GM19328 (cell line): ENCODE measurements at regions not wholly inside any gene's neighbourhood (a gene's known extent, or its start where the extent isn't known, plus 50 kb on each side); places are given as distances from the start of the nearest gene placed in this dataset.

ENCODE experiments used
- ATAC-seq: cut with Tn5 transposase; IDR thresholded peaks from one replicate; pipeline ENCODE4 v1.9.1; 2021; ENCODE audit warnings: mild to moderate bottlenecking, moderate library complexity; ENCODE audit not compliant: unreplicated experiment

DNA sequence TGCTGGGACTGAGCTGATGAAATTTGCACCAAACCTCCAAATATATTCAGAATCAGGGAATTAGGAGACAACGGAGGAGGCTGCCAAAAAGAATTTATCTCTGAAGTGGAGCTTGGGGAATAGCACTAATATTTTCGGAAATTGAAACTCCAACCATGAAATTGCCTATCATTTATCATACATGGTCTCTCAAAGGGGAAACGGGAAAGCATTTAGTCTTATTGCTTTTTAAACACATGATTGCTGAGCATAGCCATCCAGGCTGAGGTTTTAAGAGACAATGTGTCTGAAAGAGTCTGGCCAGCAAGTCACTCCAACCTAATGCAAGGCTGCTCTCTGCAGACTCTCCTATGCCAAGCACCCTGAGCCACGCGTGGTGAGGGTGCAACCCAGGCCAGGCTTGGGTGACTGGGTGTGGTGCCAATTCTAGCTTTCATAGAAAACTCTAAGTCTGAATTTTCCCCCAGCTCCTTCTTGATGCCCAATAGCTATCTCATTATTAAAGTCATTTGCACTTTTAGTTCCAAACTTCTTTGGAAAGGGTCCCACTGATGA lies 200.2 kb downstream of the RPLP1 start:
- ATAC-seq: no peak

DNA sequence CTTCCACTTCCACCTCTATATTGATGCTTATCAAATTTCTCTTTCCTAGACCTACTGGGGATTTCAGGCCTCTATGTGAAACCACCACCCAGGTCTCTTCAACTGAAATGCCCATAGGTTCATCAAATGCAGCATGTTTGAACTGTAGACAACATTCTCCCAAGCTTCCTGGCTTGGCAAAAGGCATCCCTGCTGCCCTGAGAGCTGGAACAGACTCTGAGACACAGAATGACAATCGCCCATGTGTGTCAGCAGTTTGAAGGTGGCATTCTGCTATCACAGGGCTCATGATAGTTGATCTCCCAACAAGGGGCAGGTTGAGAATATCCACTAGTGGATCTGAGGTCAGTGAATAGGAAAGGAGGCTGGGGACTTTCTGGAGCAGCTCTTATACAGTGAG lies 200.7 kb downstream of the RPLP1 start:
- ATAC-seq: no peak

DNA sequence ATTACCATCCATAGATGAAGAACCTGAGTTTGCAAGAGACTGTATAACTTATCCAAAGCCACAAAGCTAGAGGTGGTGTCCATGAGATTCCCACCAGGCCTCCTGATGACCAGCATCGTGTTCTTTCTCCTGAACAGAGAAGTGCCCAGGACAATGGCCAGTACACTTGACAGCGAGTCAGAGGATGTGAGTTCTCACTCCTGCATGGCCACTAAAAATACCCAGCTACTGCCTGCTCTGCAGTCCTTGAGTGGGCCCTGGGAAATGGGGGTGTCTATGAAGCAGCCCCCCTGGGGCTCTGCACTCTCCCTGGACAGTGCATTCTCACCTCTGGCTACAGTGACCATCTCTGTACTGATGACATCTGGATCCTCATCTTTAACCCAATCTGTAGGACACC lies 201.2 kb downstream of the RPLP1 start:
- ATAC-seq: no peak

DNA sequence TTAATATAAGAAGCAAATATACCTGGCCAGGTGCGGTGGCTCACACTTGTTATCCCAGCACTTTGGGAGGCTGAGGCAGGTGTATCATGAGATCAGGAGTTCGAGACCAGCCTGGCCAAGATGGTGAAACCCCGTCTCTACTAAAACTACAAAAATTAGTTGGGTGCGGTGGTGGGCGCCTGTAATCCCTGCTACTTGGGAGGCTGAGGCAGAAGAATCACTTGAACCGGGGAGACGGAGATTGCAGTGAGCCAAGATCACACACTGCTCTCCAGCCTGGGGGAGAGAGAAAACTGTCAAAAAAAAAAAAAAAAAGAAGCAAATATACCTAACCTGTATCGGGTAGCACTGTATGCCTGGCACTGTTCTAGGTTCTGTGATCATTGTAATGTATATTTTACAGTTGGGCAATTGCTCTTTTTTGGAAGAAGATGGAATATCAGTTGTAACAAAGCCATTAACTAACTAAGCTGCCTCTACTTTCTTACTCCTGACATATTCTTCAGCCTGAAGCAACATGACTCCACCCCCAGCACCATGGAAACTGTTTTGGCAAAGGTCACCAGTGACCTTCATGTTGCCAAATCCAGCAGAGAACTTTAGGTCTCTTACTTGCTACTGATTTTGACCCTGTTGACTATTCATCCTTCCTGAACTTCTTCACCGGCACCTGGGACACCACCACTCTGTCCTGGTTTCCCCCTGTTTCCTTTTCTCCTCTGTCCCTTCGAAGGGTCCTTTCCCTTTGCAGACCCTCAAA lies 203.8 kb downstream of the RPLP1 start:
- no peak for ATAC-seq

DNA sequence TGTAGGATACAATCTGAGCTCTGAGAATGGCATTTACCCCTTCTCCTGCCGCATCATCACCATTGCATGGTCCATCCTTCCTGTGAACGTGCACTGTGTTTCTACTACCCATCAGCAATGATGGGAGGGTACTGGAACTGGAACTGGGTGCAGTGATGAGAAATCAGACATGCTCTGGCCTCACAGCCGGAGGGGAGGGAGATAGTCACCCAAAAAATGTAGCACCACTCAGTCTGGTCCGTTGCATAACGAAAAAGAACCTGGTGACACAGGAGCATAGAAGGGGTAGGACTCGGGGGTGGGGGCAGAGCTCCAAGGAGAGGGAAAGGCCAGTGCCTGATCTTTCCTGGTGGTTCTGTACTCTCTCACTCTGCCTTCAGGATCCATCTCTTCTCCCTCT lies 205.0 kb downstream of the RPLP1 start:
- no peak for ATAC-seq

DNA sequence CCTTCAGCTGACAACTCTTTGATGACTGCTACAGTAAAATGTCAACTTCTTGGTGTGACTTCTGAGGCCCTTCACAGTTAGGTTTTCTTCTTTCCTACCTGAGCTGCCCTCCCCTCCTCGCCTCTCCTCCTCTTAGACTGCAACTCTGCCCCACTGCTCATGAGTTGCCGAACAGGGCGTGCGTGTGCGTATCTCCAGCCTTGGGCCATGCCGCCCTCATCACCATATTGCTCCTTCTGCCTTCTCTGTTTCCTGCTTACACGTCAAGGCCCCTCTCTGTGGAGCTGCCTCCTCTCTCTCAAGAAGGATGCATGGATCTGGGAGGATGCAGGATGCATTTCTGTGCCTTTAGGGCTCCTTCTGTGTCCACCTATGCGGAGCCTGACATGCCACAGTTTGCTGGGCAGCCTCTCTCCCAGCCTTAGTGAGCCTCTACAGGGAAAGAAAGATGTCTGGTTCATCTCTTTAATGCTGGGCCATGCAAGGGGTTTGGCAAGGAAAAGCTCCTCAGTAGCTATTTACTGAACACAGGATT lies 205.9 kb downstream of the RPLP1 start:
- ATAC-seq: no peak

DNA sequence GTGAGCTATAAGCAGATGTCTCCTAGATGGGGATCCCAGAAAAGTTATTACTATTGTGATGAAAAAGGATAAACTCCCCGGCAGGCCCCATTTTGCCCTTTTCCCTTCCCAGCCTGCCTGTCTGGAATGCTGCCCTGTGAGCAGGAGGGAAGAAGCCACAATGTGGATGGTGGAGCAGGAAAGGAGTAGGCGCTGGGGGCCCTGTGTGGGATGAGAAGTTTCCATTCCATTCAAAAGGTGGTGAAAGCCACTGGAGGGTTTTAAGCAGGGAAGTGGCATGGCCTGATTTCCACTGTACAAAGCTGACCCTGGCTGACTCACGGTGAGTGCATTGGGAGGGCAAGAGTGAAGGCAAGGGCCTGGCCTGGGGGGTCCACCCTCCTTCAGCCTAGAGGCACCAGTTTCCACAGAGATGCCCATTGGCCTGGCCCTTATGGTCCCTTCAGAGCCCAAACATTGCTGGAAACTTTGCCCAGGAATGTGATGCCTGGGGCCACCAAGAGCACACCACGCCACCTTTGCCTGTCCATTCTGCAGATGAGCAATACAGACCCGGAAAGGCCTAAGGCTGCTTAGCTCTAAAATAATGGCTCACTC lies 206.9 kb downstream of the RPLP1 start:
- no peak for ATAC-seq

DNA sequence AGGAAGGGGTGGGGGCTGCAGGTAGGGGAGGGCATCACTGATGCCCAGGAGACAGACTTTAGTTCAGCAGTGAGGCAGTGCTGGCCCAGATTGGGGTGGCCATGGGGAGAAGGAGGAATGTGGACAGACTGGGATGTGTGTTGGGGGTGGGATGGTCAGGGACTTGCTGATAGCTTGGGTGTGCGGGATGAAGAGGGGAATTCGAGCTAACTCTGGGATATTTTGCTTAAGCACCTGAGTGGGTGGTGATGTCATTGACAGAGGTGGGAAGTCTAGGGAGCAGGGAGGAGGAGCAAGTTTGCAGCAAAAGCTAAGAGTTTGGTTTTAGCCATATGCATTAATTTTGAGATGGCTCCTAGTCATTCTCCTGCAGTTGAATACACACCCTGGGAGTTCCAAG lies 207.5 kb downstream of the RPLP1 start:
- no peak for ATAC-seq

DNA sequence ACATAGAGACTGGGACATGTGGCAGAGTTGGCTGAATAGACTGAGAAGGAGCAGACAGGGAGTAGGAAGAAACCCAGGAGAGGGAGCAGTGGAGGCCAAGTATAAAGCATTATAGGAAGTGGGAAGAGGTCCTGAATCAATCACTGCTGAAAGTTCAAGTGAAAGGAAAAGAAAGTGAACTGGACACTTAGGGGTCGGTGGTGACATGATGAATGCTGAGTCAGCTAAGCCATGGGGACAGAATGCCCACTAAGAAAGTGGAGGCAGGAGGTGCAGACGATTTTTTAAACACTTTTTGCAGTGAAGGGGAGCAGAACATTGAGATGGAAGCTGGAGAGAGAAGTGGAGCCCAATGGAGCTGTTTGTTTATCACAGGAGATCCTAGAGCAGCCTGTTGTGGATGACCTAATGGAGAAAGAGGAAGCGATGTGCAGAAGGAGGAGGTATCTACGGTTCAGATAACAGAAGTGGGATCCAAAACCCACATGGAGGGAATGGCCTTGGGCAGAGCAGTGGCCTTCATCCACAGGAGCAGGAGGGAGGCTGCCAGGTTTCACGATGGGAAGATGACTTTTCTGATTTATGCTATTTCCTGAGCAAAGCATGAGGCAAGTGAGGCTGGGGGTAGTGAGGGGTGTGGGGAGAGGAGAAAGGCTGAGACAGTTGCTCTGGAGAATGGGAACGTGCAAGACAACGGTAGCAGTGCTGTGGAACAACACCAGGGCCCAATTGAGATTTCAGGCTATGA lies 208.2 kb downstream of the RPLP1 start:
- ATAC-seq: no peak

DNA sequence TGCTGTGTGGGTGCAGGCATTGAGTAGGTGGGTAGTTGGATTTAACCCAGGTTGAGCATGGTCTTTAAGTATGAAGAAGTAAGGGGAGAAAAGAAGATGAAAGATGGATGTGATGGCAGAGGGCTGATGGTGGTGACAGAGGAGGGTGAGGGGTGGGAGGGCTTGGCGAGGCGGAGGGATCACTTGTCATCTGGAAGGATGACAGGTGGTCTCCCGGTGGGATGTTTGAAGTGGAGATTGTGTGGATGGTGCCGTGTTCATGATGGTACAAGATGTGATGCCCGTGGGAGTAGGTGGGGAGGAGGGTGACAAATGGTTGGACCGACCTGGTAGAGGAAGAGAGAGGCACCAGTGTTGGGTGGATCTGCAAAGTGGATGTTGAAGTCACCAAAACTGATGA lies 208.8 kb downstream of the RPLP1 start:
- ATAC-seq: no peak

DNA sequence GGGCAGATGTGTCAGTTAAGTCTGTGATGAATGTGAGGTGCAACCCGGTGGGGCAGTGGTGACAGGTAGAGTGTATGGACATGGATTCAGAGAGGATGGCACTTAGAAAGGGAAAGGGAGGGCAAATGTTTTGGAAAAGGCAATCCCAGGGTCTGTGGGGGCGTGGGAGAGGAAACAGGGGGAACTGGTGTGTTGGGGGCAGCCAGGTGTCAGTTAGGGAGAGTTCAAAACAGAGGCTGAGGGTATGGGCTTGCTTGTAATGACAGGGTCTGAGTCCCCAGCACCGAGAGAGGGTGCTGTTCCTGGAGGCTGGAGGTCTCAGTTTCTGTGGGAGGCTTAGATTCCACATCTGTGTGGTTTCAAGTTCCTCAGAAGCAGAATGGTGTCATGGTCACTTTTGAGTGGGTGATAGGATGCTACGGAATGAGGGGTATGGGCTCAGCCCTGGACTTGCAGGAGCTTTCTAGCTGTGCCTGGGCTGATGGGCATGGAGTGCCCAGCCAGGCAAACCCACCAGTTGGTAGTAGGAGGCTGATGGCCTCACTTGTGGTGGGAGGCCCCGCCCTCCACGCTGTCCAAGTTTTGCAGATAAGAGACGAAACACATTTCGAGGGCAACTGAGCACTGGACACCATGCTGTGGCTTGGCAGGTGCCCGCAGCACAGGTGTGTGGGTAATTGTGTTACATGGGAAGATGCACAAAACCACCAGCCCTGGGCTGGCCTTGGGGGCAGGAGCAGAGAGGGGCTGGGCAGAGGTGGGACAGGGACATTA lies 209.4 kb downstream of the RPLP1 start:
- ATAC-seq: no peak

DNA sequence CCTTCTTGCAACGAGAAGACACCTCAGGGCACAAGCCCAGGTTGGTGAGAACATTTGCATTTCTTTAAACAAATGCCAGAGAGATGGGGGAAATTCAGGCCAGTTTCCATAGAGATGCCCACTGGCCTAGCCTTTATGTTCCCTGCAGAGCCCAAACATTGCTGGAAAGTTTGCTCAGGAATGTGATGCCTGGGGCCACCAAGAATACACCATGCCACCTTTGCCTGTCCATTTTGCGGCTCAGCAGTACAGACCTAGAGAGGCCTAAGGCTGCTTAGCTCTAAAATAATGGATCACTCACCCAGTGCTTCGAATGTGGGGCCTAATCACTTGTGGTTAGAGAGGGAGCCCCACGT lies 210.0 kb downstream of the RPLP1 start:
- ATAC-seq: no peak

DNA sequence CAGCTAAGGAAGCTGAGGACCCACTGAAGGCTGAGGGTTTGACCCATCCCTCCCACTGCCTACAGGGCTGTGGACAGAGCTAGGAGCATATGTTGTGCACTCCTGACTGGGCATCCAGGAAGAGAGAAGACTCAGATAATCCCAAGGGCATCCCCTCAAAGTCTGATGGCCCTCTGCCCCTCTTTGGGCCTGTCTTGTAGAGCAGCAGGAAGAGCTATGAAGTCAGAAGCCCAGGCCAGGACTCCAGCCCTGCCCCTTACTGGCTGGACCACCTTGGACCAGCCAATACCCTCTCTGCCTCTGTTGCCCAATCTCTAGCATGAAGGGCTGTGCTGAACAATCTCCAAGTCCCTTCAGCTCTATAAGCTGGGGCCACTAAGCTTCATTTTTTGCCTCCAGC lies 210.8 kb downstream of the RPLP1 start:
- no peak for ATAC-seq

DNA sequence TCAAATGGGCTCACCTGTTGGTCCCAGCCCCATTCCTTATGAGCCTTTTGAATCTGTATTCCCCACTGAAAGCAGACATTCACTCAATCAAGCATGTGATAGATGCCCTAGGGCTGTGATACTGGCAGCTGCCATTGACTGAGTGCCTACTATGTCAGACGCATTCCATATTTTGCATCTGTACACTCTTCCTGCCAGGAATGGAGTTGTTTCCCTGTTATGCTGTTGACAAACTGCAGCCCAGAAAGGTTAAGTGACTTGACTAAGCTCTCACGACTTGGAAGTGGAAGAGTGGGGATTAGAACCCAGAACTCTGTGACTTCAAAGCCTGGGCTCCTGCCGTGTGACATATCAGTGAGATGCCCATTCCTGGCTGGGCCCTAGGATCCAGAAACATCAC lies 211.4 kb downstream of the RPLP1 start:
- ATAC-seq: no peak

DNA sequence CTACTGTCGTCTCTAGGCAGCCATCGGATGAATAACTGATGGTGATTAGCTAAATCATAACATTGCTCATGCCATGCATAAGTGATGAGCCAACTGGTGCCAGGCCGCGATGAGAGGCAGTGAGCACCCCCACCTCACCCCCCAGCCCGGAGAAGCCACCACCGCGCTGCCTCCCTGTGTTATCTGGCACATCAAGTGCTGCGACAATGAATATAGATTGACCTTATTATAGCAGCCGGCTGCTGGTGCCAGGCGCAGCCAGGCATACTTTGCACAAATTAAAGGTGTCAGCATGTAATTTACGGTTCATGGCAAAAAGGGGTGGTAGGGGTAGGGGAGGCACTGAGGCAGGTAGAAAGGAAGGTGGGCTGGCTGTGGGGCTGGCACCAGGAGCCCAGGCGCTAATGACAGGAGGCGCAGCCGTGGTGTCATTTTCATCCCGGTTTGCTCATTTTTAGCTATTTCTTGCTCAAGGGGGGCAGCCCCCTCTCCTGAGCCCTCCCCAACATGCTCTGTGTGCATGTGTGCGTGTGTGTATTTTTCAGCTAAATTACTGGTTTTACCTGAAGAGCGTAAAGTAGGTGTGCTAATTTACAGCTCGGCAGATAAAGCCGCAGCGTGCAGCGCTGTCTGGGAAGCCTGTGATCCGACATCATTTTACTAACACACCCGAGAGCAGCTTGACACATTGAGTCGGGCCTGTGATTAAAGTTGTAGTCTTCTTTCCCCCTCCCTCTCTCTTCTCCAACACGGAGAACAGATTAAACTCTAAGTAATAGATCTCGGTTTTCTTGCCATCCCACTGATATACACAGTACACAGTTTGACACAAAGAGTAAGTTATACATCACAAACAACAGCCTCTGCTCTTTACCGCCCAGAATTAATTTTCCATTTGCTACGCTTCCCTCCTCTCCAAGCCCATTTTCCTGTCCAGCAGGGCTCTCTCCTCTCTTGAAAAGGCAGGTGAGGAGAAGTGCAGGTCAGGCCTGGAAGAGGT lies 212.3 kb downstream of the RPLP1 start:
- ATAC-seq: no peak

DNA sequence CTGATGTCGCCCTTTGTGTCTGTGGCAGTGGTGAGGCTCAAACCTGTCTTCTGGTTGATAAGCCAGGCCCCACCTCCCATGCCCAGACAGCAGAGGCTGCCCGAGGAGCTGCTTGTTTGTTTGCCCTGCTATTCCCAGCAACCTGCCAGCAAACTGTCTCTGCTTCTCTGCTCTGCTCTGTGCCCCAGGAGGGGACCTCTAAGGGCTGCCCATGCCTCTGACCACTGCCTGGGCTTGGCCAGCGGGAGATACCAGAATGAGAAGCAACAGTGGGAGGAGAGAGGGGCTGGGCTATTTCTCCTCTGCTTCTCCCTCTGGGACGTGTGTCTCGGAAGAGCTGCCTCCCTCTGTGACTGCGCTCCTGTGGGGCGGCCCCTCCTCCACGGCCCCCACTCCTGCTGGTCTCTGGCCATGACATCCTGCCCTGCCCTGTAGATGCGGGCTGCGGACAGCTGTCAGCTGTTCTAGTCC lies 213.1 kb downstream of the RPLP1 start:
- ATAC-seq: no peak

DNA sequence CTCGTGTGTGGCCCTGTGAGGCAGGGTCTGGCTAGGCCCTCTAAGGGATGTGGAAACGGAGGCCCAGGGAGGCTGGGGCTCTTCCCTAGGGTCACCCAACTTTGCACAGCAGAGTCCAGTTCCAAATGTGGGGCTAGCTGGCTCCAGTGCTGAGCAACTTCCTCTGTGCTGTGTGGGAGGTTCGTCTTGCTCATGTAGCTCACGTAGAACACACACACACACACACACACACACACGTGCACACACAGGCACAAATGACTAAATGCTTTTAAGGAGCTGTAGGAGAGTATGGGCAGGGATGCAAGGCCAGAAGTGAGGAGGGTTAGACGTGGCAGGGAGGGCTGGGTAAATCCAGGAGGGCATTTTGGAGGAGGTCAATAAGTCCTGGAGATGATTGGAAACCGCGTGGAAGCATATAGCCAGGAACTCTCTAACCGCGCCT lies 213.8 kb downstream of the RPLP1 start:
- no peak for ATAC-seq

DNA sequence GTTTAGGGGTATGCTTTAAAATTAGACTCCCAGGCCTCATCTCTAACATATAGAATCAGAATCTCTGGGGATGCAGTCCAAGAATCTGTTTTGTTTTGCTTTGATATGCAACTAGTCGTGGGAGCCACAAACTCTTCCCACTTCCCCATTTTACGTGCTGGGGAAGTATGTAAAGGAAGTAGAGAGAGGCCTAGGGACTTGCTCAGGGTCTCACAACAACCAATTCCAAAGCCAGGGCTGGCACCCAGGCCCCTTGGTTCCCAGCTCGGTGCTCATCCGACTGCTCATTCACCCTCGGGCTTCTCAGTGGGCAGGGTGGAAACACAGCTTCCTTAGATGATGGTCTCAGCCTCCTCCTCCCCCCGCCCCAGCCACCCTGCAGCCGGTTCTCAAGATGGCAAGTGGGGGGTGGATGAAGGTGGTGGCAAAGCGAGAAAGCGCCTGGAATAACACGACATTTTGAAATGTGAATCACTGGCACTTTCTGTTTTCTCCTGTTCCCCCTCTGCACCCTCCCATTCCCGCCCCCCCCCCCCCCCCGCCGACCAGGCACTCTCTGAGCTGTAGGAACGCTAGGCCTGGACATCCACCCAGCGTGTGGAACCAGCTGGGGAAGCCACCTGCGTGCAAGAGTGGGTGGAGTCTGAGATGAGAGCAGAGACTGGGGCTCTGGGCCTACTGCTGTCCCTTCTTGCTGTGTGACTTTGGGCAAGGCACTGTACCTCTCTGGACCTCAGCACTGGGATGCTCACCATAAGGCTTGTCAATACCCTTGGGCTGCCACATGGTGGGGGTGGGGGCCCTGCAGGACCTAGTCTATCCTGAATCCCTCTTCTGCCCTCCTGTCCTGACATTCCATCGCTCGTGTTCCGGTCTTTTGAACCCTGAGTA lies 214.5 kb downstream of the RPLP1 start:
- ATAC-seq: peak; percentile 41
